AG04449 (cell line): ENCODE measurements at regions not wholly inside any gene's neighbourhood (a gene's known extent, or its start where the extent isn't known, plus 50 kb on each side); places are given as distances from the start of the nearest gene placed in this dataset.

Source experiments
- CTCF ChIA-PET: fragments of 350-600 bp; formaldehyde crosslinking; extraction: SDS; loops from one replicate; lab custom pipeline; 2021; ENCODE audit warnings: antibody characterized with exemption; lab: Yijun Ruan, JAX
- POLR2A ChIA-PET: fragments of 400-600, 350-600 bp; formaldehyde crosslinking; extraction: SDS; loops from one replicate; lab custom pipeline; 2020; ENCODE audit warnings: antibody characterized with exemption, inconsistent platforms; lab: Yijun Ruan, JAX
- DNase-seq: peaks from one replicate; pipeline ENCODE4 v3.0.0-alpha.2; 2010; ENCODE audit warnings: low read depth, low spot score
- H3K4me3 ChIP-seq: 2 replicates; pipeline ENCODE4 v1.5.1; 2011; ENCODE audit warnings: low read depth, mild to moderate bottlenecking, control low read depth, low read length
- TF ChIP-seq, protein P1 (sequence below): IDR thresholded peaks from one replicate; pipeline ENCODE4 v1.5.1; 2011; ENCODE audit warnings: mild to moderate bottlenecking, moderate library complexity, low read length, control low read depth, inconsistent platforms; ENCODE audit not compliant: insufficient read depth; ENCODE audit errors: missing control alignments

DNA sequence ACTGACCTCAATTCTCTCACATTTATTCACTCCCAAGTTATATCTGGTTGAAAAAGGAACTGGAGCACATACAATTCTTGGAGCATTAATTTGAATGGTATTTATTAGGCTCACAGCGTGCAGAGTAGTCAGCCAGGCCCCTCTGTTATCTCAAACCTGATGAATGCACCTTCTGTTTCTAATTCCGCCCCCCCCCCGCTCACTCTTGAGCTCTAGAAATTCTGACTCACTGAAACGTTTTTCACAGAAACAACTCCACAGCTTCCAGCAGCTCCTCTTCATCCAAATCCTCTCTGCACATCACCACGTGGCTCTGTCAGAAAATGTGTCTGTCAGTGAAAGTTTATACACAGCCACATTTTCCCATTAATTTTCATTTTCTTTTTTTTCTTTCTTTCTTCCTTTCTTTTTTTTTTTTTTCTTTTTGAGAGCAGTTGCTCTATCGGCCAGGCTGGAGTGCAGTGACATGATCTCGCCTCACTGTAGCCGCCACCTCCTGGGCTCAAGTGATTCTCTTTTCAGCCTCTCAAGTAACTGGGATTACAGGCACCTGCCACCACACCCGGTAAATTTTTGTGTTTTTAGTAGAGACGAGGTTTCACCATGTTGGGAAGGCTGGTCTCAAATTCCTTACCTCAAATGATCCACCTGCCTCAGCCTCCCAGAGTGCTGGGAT is 109.4 kb downstream of the TBXT start:
- ChIA-PET POLR2A (interaction anchor here (0.9 kb wide), 1 partner anchor 51 kb away, joined by 3 read pairs; no protein-coding TSS in a partner anchor), CTCF (interaction anchor here (0.7 to 1.1 kb wide), 2 partner anchors 24 to 40 kb away, joined by 3 to 4 read pairs; no protein-coding TSS in a partner anchor)
- TF ChIP-seq, protein P1, sequence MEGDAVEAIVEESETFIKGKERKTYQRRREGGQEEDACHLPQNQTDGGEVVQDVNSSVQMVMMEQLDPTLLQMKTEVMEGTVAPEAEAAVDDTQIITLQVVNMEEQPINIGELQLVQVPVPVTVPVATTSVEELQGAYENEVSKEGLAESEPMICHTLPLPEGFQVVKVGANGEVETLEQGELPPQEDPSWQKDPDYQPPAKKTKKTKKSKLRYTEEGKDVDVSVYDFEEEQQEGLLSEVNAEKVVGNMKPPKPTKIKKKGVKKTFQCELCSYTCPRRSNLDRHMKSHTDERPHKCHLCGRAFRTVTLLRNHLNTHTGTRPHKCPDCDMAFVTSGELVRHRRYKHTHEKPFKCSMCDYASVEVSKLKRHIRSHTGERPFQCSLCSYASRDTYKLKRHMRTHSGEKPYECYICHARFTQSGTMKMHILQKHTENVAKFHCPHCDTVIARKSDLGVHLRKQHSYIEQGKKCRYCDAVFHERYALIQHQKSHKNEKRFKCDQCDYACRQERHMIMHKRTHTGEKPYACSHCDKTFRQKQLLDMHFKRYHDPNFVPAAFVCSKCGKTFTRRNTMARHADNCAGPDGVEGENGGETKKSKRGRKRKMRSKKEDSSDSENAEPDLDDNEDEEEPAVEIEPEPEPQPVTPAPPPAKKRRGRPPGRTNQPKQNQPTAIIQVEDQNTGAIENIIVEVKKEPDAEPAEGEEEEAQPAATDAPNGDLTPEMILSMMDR = no peak
- no peak overlapping the region for H3K4me3 ChIP-seq
- no peak for DNase-seq

DNA sequence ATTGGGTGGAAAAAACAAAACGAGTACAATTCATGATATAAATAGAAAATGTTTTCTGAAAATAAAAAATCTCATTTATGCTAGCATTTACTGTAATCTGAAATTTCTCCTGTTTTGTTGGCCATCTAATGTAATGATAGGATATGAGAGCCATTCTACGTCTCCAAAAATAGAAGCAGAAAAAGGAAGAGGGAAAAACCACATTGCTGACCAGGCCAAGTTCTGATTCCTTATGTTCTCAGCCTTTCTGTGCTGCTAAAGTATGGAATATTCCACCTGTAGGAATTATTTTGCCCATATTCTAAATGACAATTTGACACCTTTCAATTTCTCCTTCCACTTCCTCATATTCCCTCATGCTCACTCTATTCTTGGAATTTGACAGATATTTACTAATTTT is 110.2 kb downstream of the TBXT start:
- no peak for DNase-seq
- CTCF ChIA-PET = interaction anchor here (1.1 kb wide), 1 partner anchor 40 kb away, joined by 4 read pairs; no protein-coding TSS in a partner anchor
- no peak overlapping the region for H3K4me3 ChIP-seq
- TF ChIP-seq, protein P1 = no peak
- POLR2A ChIA-PET = no interaction called here

DNA sequence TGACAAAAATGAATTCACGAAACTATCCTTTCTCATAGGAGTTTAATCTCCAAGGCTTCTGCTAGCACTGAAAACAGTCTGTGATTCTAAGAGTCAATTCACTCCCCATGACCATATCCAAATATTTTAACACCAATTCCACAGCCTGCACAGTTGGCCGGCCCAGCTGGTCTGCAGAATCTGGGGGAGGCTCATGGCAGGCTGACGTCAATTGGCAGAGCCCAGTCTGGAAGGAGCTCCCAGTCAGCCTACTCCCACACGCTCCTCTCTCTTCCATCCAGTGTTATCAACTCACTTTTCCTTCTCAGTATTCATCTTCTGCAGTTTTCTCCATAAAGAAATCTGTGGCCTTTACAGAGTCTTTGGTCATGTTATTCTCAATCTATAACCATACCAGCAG is 111.0 kb downstream of the TBXT start:
- CTCF ChIA-PET = interaction anchor here (0.7 kb wide), 1 partner anchor 67 kb away, joined by 3 read pairs; no protein-coding TSS in a partner anchor
- no peak for DNase-seq
- TF ChIP-seq, protein P1 = no peak
- POLR2A ChIA-PET = no interaction called here
- no peak overlapping the region for H3K4me3 ChIP-seq

DNA sequence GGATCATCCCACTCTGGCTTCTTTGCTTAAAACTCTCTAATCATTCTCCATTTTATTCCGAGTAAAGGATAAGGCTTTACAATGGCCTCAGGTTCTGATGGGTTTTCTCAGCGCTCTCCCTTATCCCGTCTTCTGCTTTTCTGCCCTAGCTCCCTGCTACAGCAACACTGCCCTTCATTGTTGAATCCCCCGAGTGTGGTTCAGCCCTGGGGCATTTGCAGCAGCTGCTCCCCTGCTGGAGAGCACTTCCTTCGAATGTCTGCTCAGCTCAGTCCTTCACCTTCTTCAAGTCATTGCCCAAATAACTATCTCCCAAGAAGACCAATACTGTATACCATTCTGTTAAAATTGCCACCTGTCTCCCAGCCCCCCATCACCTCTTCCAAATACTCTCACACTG is 111.8 kb downstream of the TBXT start:
- TF ChIP-seq, protein P1 = no peak
- ChIA-PET POLR2A (no interaction called here), CTCF (no interaction called here)
- H3K4me3 ChIP-seq = no peak overlapping the region
- DNase-seq = no peak

DNA sequence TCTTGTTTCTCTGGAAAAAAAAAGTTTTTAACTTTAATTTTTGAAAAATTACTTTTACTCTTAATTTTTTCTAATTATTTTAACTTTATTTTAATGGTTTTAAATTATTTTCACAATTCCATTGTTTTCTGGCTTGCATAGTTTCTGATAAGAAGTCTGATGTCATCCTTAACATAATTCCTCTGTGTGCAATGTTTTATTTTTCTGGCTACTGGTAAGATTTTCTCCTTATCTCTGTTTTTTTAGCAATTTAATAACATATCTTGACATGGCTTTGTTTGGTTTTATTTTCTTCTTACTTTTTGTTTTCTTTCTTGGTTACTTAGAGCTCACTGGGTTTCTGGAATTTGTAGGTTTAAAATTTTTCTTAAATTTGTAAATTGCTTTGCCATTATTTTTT is 114.8 kb downstream of the TBXT start:
- TF ChIP-seq, protein P1 = no peak
- POLR2A ChIA-PET = interaction anchor here (0.6 kb wide), 1 partner anchor 545 kb away, joined by 3 read pairs; no protein-coding TSS in a partner anchor
- H3K4me3 ChIP-seq = no peak overlapping the region
- no peak for DNase-seq
- CTCF ChIA-PET = interaction anchor here (1.0 kb wide), 1 partner anchor 20 kb away, joined by 3 read pairs; no protein-coding TSS in a partner anchor

DNA sequence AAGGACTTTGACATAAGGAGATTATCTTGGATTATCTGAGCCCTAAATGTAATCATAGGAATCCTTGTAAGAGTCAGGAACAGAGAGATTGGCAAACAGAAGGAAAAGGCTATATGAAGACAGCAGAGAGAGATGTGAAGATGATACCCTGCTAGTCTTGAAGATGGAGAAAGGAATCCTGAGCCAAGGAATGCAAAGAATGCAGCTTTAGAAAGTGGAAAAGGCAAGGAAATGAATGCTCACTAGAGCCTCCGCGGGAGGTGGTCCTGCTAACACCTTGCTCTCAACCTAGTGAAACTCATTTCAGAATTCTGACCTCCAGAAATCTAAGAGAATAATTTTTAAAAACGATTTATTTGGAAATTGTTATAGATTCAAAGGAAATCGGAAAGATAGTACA is 117.1 kb downstream of the TBXT start:
- POLR2A ChIA-PET = no interaction called here
- no peak for DNase-seq
- TF ChIP-seq, protein P1 = no peak
- CTCF ChIA-PET = no interaction called here
- H3K4me3 ChIP-seq = no peak overlapping the region
